Gastroesophageal sphincter (tissue), 4 donors: ENCODE measurements at regions not wholly inside any gene's neighbourhood (a gene's known extent, or its start where the extent isn't known, plus 50 kb on each side); places are given as distances from the start of the nearest gene placed in this dataset.

Source experiments
- ATAC-seq: fragments of 150-250 bp; one replicate; pipeline ENCODE4 v1.9.1; 2016; ENCODE audit warnings: mild to moderate bottlenecking, moderate library complexity
- H3K27ac ChIP-seq, 4 donors: fragments of 200-600 bp; sonication (generic) in 3 of 4; 1 replicate in 3 of 4; 2 replicates in 1 of 4; pipeline ENCODE4 v1.5.1; 2016 to 2019
- H3K27me3 ChIP-seq: fragments of 200-600 bp; sonication (generic); one replicate; pipeline ENCODE4 v1.5.1; 2019
- H3K36me3 ChIP-seq, 2 donors: fragments of 200-600 bp; sonication (generic); one replicate each; pipeline ENCODE4 v1.5.1; 2019; ENCODE audit warnings: control low read depth in 1 of 2
- H3K4me1 ChIP-seq, 3 donors: fragments of 200-600 bp; sonication (generic); 1 replicate in 2 of 3; 2 replicates in 1 of 3; pipeline ENCODE4 v1.5.1; 2016 to 2019; ENCODE audit warnings: control low read depth in 2 of 3
- H3K4me3 ChIP-seq, 2 donors: fragments of 200-600 bp; sonication (generic); one replicate each; pipeline ENCODE4 v1.5.1; 2019; ENCODE audit warnings: mild to moderate bottlenecking in 1 of 2, moderate library complexity in 1 of 2
- H3K9me3 ChIP-seq, 3 donors: fragments of 200-600 bp; sonication (generic); one replicate each; pipeline ENCODE4 v1.5.1; 2017 to 2019; ENCODE audit warnings: control low read depth in 2 of 3
- CTCF ChIP-seq, 4 experiments: fragments of 200-600 bp in 2 of 4; fragments of 450-650 bp in 2 of 4; sonication (generic) in 1 of 4; IDR thresholded peaks; one replicate each; pipeline ENCODE4 v1.5.1; 2017 to 2019; ENCODE audit warnings: antibody characterized with exemption in 4 of 4, mild to moderate bottlenecking in 2 of 4, moderate library complexity in 2 of 4
- EP300 ChIP-seq: sonication (generic); formaldehyde crosslinking; IDR thresholded peaks from one replicate; pipeline ENCODE4 v1.6.1; 2017; ENCODE audit warnings: antibody characterized with exemption, mild to moderate bottlenecking
- POLR2A ChIP-seq, 2 donors: fragments of 450-650 bp; IDR thresholded peaks; one replicate each; pipeline ENCODE4 v1.6.1; 2017; ENCODE audit warnings: antibody characterized with exemption in 2 of 2, mild to moderate bottlenecking in 2 of 2, moderate library complexity in 1 of 2
- POLR2AphosphoS5 ChIP-seq: sonication (generic); formaldehyde crosslinking; IDR thresholded peaks from one replicate; pipeline ENCODE4 v1.6.1; 2017; ENCODE audit warnings: antibody characterized with exemption
- WGBS, 2 donors: methylation state at CpG; one replicate each; pipeline ENCODE4 v1.1.5; 2018; ENCODE audit warnings: low coverage in 1 of 2; 5-methylcytosine and 5-hydroxymethylcytosine counted together

- Histone ChIP-seq H3K27me3 (no peaks in the 10 kb centered on the region), H3K4me1 (no peaks in the 10 kb centered on the region), H3K9me3 (no peaks in the 10 kb centered on the region), H3K4me3 (no peak overlapping the region), H3K27ac (no peak overlapping the region), H3K36me3 (no peaks in the 10 kb centered on the region)
- no peak for TF ChIP-seq CTCF (IDR thresholded peaks at IDR 0.05)
- no peak for TF ChIP-seq POLR2A (IDR thresholded peaks at IDR 0.05)
- TF ChIP-seq POLR2AphosphoS5 = no peak
- TF ChIP-seq EP300 = no peak
- whole genome bisulfite sequencing, 2 donors = 38 to 56% methylated on average over 1 to 4 of the region's 4 CpGs
- ATAC-seq = no peak
Observed at GRCh38 chr6:9435281-9435680, 979.6 kb downstream of the TFAP2A start.

- TF ChIP-seq EP300 = no peak
- TF ChIP-seq CTCF (IDR thresholded peaks at IDR 0.05) = no peak
- TF ChIP-seq POLR2A (IDR thresholded peaks at IDR 0.05) = no peak
- Histone ChIP-seq H3K4me3 (no peak overlapping the region), H3K27ac (no peak overlapping the region), H3K27me3 (no peaks in the 10 kb centered on the region), H3K36me3 (no peaks in the 10 kb centered on the region), H3K4me1 (no peaks in the 10 kb centered on the region), H3K9me3 (no peaks in the 10 kb centered on the region)
- no peak for ATAC-seq
- WGBS, 2 donors = 98 to 100% methylated on average over 1 to 4 of the region's 4 CpGs
Observed at GRCh38 chr6:9431945-9432344, 982.9 kb downstream of the TFAP2A start.

GRCh38 chr6:9428421-9429172 is 986.3 kb downstream of the TFAP2A start:
- no peak for ATAC-seq
- no peaks in the 10 kb centered on the region for H3K9me3 ChIP-seq
- H3K4me1 ChIP-seq = no peaks in the 10 kb centered on the region
- no peak overlapping the region for H3K27ac ChIP-seq
- no peaks in the 10 kb centered on the region for H3K36me3 ChIP-seq
- H3K4me3 ChIP-seq = no peak overlapping the region
- WGBS, 2 donors = 67% methylated on average over 2 of the region's 2 CpGs; no CpG with 5 or more reads in 1 of the 2 donors
- no peak for TF ChIP-seq EP300
- TF ChIP-seq CTCF (IDR thresholded peaks at IDR 0.05) = no peak
- TF ChIP-seq POLR2A (IDR thresholded peaks at IDR 0.05) = no peak
- no peak for TF ChIP-seq POLR2AphosphoS5
- no peaks in the 10 kb centered on the region for H3K27me3 ChIP-seq

- no peaks in the 10 kb centered on the region for H3K27me3 ChIP-seq
- no peak overlapping the region for H3K27ac ChIP-seq
- no peaks in the 10 kb centered on the region for H3K9me3 ChIP-seq
- H3K4me1 ChIP-seq = no peaks in the 10 kb centered on the region
- H3K4me3 ChIP-seq = no peak overlapping the region
- no peaks in the 10 kb centered on the region for H3K36me3 ChIP-seq
- WGBS, 2 donors = 83 to 92% methylated on average over 2 of the region's 2 CpGs
- no peak for ATAC-seq
- TF ChIP-seq CTCF (IDR thresholded peaks at IDR 0.05) (no peak), EP300 (no peak), POLR2AphosphoS5 (no peak), POLR2A (IDR thresholded peaks at IDR 0.05) (no peak)
Observed at GRCh38 chr6:9422138-9422537, 986.8 kb upstream of the SLC35B3 start.

GRCh38 chr6:9420316-9421015 is 985.1 kb upstream of the SLC35B3 start:
- 19 to 43% methylated on average over 6 of the region's 6 CpGs for WGBS, 2 donors
- no peaks in the 10 kb centered on the region for H3K4me1 ChIP-seq
- H3K4me3 ChIP-seq = no peak overlapping the region
- TF ChIP-seq POLR2A (IDR thresholded peaks at IDR 0.05) (no peak), CTCF (IDR thresholded peaks at IDR 0.05) (no peak), POLR2AphosphoS5 (no peak), EP300 (no peak)
- no peak overlapping the region for H3K27ac ChIP-seq
- no peaks in the 10 kb centered on the region for H3K36me3 ChIP-seq
- no peaks in the 10 kb centered on the region for H3K9me3 ChIP-seq
- no peak for ATAC-seq
- no peaks in the 10 kb centered on the region for H3K27me3 ChIP-seq
